ENCODE measurements at regions not wholly inside any gene's neighbourhood (a gene's known extent, or its start where the extent isn't known, plus 50 kb on each side); places are given as distances from the start of the nearest gene placed in this dataset.
A peak's percentile ranks its signal among the peaks of the same experiment; 100 is the strongest.

GRCh38 chr3:72185549-72186399, 400.8 kb upstream of the PROK2 start:
- WGBS (ENCODE audit: insufficient coverage): no CpG with 5 or more reads among the region's 9 CpGs
- Histone ChIP-seq H3K4me3 (replicated peaks in 1 of 3; ENCODE audit: low read depth in 2 of 3, low read length in 3 of 3) (no peak overlapping the region), H3K9ac (ENCODE audit: insufficient read depth, low read length, poor library complexity, severe bottlenecking) (no peak overlapping the region), H3K4me2 (replicated peaks; ENCODE audit: extremely low read depth, low read length, poor library complexity, severe bottlenecking) (no peak overlapping the region), H3K27ac (ENCODE audit: low read depth in 1 of 2, low read length in 2 of 2) (no peak overlapping the region), H3K4me1 (ENCODE audit: control insufficient read depth in 1 of 2, insufficient read depth in 2 of 2, low read length in 2 of 2) (peaks cover 25% of the 10 kb centered on the region in 2 donors), H3K36me3 (replicated peaks in 1 of 2; ENCODE audit: control insufficient read depth in 1 of 2, insufficient read depth in 2 of 2, low read length in 2 of 2) (no peaks in the 10 kb centered on the region), H4K20me1 (ENCODE audit: insufficient read depth, low read length) (no peaks in the 10 kb centered on the region), H3K27me3 (ENCODE audit: control insufficient read depth in 2 of 2, insufficient read depth in 2 of 2, low read length in 2 of 2) (peaks cover 3% of the 10 kb centered on the region in 2 donors), H3K79me2 (ENCODE audit: insufficient read depth, low read length) (no peaks in the 10 kb centered on the region), H3K9me3 (replicated peaks in 1 of 2; ENCODE audit: control insufficient read depth in 1 of 2, insufficient read depth in 1 of 2, low read length in 2 of 2) (no peaks in the 10 kb centered on the region), H2AFZ (ENCODE audit: insufficient read depth, low read depth, low read length, poor library complexity, severe bottlenecking) (peak overlapping the region; percentile 33)
- TF ChIP-seq CTCF (IDR thresholded peaks at IDR 0.05): no peak
- peaks cover 0 to 3% (median 2%) of the 10 kb centered on the region in 7 donors for H3K9me3 Mint-ChIP-seq
- peak overlapping the region in 3 of 7 donors; percentile 2 to 78 (median 13) for H3K27ac Mint-ChIP-seq
- peaks cover 0 to 14% (median 8%) of the 10 kb centered on the region in 3 donors for H3K27me3 Mint-ChIP-seq (ENCODE audit: low read depth in 3 of 3)
- DNase-seq: peak; percentile 46 to 83 (median 48)
- no peaks in the 10 kb centered on the region for H3K36me3 Mint-ChIP-seq
- intact Hi-C loops (cut with micrococcal nuclease): no loop called here
- no peak overlapping the region for H3K4me3 Mint-ChIP-seq
- H3K4me1 Mint-ChIP-seq: peaks cover 26% of the 10 kb centered on the region

GRCh38 chr3:72183489-72183888, 398.5 kb upstream of the PROK2 start:
- Mint-ChIP-seq H3K27ac (no peak overlapping the region), H3K27me3 (ENCODE audit: low read depth in 3 of 3) (peaks cover 11 to 20% (median 14%) of the 10 kb centered on the region in 3 donors), H3K4me1 (peaks cover 26% of the 10 kb centered on the region), H3K36me3 (no peaks in the 10 kb centered on the region), H3K4me3 (no peak overlapping the region), H3K9me3 (peaks cover 0 to 8% (median 2%) of the 10 kb centered on the region in 7 donors)
- DNase-seq: no peak
- Histone ChIP-seq H4K20me1 (ENCODE audit: insufficient read depth, low read length) (no peaks in the 10 kb centered on the region), H3K79me2 (ENCODE audit: insufficient read depth, low read length) (no peaks in the 10 kb centered on the region), H3K4me2 (replicated peaks; ENCODE audit: extremely low read depth, low read length, poor library complexity, severe bottlenecking) (no peak overlapping the region), H3K4me3 (replicated peaks in 1 of 3; ENCODE audit: low read depth in 2 of 3, low read length in 3 of 3) (no peak overlapping the region), H2AFZ (ENCODE audit: insufficient read depth, low read depth, low read length, poor library complexity, severe bottlenecking) (no peak overlapping the region), H3K27ac (ENCODE audit: low read depth in 1 of 2, low read length in 2 of 2) (no peak overlapping the region), H3K9ac (ENCODE audit: insufficient read depth, low read length, poor library complexity, severe bottlenecking) (no peak overlapping the region), H3K4me1 (ENCODE audit: control insufficient read depth in 1 of 2, insufficient read depth in 2 of 2, low read length in 2 of 2) (peaks cover 25% of the 10 kb centered on the region in 2 donors), H3K9me3 (replicated peaks in 1 of 2; ENCODE audit: control insufficient read depth in 1 of 2, insufficient read depth in 1 of 2, low read length in 2 of 2) (no peaks in the 10 kb centered on the region), H3K36me3 (replicated peaks in 1 of 2; ENCODE audit: control insufficient read depth in 1 of 2, insufficient read depth in 2 of 2, low read length in 2 of 2) (no peaks in the 10 kb centered on the region), H3K27me3 (ENCODE audit: control insufficient read depth in 2 of 2, insufficient read depth in 2 of 2, low read length in 2 of 2) (peaks cover 5 to 7% of the 10 kb centered on the region in 2 donors)
- intact Hi-C loops (cut with micrococcal nuclease): no loop called here
- no peak for TF ChIP-seq CTCF (IDR thresholded peaks at IDR 0.05)
- 100% methylated on average over 1 of the region's 5 CpGs for WGBS (ENCODE audit: insufficient coverage)
